Hematopoietic multipotent progenitor cell treated with erythropoietin and hydrocortisone succinate and interleukin-3 and kit ligand, for 8 days (in vitro differentiated cells): ENCODE measurements at regions not wholly inside any gene's neighbourhood (a gene's known extent, or its start where the extent isn't known, plus 50 kb on each side); places are given as distances from the start of the nearest gene placed in this dataset.
A peak's percentile ranks its signal among the peaks of the same experiment; 100 is the strongest.
"Not testable (repeated sequence)": the region's sequence is repeated elsewhere in the genome, so short reads cannot be mapped to it uniquely, and the experiment has no call there.

ENCODE experiments used
- DNase-seq: peaks from one replicate; pipeline ENCODE4 v3.0.0-alpha.2; 2015

DNA sequence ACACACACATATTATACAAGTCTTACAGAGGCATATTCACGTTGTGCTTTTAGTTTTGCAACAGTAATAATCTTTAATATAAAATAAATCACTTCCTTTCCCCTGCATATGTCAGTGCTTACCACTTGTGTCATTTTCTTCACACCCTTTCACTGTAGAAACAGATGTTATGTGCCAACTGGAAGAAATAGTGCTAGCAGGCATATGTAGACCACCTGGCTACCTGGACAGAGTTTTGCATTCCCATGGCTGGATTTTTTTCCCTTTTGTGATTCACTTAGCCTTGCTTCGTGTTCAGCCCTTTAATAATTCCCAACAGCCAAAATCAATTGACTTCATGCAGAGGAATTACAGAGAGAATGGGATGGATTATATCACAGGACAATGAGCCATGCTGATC lies 399.1 kb upstream of the SPRY2 start:
- no peak for DNase-seq

DNA sequence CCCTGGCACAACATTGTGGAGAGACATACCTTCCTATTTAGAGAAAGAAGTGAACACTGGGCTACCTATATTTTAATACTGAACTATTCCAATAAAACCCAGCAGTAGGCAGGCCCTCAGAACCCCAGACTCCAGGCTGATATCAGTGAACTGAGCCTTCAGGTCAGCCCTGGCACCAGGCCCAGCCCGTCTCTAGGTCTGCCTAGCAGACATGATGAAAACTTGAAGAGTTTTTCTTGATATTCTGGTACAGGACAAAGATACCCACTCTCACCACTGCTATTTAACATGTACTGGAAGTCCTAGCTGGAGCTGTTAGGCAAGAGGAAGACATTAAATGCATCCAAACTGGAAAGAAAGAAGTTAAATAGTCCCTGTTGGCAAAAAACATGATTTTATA lies 396.6 kb upstream of the SPRY2 start:
- no peak for DNase-seq

DNA sequence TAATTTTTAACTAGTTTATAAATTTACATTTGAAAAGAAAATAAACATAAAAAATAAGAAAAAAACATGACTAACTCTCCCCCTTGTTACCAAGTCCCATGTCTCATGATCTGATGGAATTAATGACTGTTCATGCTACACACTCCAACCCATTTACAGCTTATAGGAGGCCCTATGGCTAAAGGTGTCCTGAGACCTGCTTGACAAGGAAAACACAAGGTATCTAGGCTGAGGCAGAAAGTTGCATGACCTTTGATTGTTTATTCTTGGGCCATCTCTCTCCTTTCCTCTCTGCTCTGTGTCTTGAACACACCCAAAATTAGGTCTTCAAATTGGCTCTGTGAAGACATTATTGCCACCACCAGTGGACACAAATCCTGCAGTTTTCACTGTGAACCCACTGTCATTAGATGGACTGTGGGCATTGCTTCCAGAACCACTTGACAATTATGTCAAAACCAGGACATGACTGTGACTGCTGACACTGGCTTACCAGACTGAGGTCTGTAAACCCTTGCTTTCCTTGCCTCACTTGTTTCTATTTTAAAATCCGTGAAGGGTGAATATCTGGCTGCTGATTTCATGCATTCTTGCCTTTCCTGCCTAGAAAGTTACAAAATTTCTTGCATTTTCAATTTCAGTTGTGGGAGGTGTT lies 386.5 kb upstream of the SPRY2 start:
- no peak for DNase-seq

DNA sequence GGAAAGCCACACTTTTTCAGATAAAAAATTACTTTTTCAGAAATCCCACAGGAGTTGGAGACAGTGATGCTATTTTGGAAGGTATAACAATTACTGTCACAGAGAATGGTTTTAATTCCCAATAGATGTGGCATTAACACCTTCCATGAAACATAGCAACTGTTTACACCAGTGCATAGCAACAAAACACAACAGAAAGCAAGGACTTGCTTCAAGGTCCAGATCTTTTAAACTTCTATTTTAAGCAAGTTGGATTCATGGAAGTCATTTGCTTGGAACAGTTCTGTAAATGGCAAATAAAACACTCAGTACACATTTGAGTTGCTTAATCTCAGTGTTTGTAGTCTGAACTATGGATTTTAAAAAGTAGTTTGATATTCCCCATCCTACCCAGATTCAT lies 385.9 kb upstream of the SPRY2 start:
- no peak for DNase-seq

DNA sequence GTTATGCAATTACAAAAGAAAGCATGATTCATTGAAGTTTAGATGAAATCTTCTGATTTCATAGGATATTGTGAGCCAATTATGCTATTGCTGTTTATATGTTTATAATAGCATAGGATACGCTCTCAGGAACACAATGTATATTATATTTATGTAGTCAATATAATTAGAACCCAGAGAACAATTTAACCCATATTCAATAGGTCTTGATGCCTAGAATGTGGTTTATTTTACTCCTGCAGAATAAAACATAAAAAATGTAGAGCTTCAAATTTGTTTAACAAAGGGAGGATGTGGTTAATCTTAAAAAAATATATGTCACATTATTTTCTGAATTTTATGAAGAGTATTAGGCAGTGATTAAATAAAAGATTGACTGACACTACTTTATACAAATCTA lies 380.8 kb upstream of the SPRY2 start:
- DNase-seq, result no peak

DNA sequence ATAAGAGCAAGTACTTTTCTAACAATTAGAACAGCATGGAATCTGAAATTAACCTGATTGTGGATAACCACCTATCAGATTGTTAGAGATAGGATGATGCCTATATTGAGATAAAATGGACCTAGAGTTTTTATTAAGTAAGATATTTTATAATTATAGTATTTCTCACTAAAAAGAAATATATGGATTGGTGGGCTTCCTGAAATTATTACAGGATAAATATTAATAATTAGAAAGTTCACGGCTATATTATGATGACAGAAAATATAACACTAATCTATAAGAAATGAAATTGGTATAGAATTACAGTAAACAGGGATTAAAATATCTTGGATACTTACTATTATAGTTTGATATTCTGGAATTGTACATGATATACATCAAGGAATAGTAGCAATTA lies 378.0 kb upstream of the SPRY2 start:
- no peak for DNase-seq

DNA sequence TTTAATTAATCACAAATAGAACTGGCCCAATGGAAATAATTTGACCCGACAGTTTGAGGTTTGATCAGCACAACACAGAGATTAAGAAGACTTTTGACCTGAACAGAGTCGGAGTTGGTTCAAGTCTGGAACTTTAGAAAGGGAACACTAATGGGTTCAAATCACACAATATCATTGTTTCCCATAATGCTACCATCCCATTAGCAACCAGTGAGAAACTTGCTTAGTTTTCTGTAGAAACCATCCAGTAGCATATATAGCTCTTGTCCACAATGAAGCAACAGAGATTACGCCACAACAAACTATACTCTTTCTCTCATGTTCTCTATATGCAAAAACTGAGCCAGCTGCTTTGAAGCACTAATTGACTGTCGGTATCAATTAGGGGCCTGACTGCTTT lies 376.9 kb upstream of the SPRY2 start:
- no peak for DNase-seq

DNA sequence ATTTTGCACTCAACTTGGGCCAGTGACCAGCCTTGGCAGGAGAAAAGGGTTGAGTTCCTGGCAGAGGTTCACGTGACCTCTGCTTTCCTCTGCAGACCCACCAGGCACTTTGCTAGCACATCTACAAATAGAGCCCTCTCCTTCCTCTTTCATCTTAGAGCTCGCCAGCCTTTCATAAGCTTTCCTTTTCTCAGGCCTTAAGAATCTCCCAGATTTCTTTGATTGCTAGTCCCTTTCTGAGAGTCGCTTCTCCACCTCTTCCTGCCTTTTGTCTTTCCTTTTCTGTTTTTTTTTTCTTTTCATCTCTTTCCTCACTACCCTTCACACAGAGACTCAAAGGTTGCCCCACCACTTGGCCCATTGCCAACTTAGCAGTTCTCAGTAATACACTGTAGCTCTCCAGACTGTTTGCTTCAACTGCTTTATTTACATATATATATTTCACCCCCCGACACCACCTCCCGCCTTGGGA lies 375.7 kb upstream of the SPRY2 start:
- DNase-seq, result peak; percentile 6

DNA sequence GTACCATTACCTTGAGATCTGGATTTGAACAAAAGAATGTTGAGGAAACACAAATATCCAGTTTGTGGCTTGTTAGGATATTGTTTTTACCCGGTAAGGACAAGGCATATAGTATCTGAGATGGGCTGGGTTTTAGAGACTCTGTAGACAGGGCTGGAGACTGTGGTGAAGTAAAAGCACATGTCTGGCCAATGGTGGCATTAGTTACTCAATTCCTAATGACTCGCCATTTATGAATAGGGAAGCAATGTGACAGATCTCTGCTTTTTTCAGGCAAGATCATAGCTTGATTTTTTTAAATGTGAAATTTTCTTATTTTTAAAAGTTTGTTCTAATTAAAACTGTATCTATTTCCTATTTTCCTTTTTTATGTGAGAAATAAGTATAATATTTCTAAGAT lies 371.1 kb upstream of the SPRY2 start:
- DNase-seq, result no peak

DNA sequence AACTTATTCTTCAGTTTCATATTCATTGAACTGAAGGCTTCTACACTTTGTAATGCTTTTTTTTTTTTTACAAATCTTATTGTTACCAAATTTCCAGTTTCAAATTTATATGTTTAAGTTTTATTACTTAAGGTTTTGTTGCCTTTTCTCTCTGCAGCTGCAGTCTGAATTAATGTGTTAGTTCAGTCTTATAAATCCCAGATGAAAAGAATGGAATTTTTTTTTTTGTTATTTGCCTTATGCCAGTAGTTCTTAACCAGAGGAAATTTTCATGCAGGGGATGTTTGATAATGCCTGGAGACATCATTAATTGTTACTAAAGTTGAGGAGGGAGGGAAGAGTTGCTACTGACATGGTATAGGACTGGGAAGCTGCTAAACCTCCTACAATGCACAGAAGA lies 367.9 kb upstream of the SPRY2 start:
- DNase-seq, result no peak

DNA sequence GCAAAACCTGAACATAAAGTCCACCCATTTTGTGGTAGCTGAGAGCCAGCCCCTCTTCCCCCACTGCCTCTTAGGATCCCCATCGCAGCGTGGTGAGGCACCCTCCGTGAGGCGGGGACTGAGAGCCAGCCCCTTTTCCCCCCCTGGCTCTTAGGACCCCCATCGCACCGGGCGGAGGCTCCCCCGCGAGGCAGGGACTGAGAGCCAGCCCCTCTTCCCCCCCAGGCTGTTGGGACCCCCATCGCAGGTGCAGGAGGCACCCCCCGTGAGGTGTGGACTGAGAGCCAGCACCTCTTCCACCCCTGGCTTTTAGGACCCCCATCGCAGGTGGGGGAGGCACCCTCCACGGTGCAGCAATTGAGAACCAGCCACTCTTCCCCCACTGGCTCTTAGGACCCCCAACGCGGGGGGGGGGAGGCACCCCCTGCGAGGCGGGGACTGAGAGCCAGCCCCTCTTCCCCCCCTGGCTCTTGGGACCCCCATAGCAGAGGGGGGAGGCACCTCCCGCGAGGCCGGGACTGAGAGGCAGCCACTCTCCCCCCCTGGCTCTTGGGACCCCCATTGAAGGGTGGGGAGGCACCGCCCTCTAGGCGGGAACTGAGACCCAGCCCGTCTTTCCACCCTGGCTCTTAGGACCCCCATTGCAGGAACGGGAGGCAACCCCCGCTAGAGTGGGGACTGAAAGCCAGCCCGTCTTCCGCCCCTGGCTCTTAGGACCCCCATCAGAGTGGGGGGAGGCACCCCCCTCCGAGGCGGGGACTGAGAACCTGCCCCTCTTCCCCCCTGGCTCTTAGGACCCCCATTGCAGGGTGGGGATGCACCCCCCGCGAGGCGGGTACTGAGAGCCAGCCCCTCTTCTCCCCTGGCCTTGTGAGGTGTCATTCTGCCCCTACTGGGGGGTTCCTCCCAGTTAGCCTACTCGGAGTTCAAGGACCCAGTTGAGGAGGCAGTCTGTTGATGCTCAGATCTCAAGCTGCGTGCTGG lies 366.4 kb upstream of the SPRY2 start:
- no peak for DNase-seq

DNA sequence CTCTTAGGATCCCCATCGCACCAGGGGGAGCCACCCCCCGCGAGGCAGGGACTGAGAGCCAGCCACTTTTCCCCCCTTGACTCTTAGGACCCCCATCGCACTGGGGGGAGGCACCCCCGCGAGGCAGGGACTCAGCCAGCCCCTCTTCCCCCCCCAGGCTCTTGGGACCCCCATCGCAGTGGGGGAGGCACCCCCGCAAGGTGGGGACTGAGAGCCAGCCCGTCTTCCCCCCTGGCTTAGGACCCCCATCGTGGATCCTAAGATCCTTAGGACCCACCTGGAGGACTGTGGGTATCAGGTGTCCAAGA lies 365.2 kb upstream of the SPRY2 start:
- DNase-seq, result no peak

DNA sequence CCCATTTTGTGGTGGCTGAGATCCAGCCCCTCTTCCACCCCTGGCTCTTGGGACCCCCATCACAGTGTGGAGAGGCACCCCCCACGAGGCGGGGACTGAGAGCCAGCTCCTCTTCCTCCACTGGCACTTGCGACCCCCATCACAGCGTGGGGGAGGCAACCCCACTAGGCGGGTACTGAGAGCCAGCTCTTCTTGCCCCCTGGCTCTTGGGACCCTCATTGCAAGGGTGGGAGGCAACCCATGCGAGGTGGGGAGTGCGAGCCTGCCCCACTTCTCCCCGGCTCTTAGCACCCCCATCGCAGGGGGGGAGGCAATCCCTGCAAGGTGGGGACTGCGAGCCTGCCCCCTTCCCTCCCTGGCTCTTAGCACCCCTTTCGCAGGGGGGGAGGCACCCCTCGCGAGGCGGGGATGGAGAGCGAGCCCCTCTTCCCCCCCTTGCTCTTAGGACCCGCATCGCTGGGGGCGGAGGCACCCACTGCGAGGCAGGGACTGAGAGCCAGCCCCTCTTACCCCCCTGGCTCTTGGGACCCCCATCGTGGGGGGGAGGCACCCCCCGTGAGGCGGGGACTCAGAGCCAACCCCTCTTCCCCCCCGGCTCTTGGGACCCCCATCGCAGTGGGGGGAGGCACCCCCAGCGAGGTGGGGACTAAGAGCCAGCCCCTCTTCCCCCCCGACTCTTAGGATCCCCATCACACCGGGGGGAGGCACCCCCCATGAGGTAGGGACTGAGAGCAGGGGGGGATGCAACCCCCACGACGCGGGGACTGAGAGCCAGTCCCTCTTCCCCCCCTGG lies 364.6 kb upstream of the SPRY2 start:
- DNase-seq, result no peak

DNA sequence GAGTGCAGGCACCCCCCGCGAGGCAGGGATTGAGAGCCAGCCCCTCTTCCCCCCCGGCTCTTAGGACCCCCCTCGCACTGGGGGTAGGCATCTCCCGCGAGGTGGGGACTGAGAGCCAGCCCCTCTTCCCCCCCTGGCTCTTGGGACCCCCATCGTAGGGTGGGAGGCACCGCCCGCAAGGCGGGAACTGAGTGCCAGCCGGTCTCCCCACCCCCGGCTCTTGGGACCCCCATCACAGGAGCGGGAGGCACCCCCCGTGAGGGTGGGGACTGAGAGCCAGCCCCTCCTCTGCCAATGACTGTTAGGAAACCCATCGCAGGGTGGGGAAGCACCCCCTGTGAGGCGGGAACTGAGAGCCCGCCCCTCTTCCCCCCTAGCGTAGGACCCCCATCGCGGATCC lies 363.4 kb upstream of the SPRY2 start:
- DNase-seq, result no peak

DNA sequence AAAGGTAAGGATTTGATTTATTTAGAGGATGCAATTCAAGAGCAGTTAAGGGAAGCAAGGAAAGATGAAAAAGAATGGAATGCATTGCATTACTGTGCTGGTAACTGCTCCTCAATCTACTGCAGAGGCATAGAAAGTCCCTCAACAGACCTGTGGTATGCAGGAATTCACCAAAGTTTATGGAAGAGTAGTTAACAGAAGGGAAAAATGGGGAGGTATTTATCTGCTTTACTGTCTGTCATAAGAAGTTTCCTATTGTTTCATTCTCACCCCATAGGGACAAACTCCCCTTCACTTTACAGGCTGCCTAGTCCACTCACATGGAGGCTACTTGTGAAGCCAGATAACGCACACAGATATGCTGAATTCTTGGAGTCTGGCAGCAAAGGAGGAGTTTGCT lies 354.9 kb upstream of the SPRY2 start:
- DNase-seq, result no peak

DNA sequence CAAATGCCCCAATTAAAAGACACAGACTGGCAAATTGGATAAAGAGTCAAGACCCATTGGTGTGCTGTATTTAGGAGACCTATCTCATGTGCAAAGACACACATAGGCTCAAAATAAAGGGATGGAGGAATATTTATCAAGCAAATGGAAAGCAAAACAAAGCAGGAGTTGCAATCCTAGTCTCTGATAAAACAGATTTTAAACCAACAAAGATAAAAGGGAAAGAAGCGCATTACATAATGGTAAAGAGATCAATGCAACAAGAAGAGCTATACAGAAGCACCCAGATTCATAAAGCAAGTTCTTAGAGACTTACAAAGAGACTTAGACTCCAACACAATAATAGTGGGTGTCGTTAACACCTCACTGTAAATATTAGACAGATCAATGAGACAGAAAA lies 350.9 kb upstream of the SPRY2 start:
- not testable (repeated sequence) for DNase-seq

DNA sequence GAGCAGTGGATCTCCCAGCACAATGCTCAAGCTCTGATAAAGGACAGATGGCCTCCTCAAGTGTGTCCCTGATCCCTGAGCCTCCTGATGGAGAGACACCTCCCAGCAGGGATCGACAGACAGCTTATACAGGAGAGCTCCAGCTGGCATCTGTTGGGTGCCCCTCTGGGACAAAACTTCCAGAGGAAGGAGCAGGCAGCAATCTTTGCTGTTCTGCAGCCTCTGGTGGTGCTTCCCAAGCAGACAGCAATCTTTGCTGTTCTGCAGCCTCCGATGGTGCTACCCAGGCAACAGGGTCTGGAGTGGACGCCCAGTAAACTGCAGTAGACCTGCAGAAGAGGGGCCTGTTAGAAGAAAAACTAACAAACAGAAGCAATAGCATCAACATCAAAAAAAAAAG lies 349.3 kb upstream of the SPRY2 start:
- no peak for DNase-seq

DNA sequence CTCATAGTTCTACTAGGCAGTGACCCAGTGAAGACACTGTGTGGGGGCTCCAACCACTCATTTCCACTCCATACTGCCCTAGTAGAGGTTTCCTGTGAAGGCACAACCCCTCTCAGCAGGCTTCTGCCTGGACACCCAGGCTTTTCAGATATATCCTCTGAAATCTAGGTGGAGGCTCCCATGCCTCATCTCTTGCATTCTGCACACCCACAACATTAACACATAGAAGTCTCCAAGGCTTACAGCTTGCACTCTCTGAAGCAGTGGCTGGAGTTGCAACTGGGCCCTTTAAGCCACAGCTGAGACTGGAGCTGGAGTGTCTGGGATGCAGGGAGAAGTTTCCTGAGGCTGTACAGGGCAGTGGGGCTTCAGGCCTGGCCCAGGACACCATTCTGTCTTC lies 347.7 kb upstream of the SPRY2 start:
- DNase-seq, result no peak

DNA sequence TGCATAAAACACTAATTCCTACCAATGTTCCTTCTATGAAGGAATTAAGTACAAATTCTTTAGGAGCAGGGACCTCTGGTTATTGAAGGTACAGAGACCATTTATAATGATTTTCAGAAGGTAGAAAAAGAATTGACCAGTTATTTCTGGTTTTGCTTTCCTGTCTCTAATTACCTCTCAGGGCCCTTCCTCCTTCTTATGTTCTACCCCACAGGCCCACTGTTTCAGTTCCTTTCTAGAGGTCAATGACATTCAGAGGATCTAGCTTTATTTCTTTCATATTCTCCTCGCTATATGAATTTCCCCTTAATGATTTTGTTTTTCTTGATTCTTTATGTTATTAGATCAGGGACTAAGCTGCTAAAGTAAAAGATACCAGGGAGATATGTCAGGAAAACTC lies 345.0 kb upstream of the SPRY2 start:
- DNase-seq, result no peak

DNA sequence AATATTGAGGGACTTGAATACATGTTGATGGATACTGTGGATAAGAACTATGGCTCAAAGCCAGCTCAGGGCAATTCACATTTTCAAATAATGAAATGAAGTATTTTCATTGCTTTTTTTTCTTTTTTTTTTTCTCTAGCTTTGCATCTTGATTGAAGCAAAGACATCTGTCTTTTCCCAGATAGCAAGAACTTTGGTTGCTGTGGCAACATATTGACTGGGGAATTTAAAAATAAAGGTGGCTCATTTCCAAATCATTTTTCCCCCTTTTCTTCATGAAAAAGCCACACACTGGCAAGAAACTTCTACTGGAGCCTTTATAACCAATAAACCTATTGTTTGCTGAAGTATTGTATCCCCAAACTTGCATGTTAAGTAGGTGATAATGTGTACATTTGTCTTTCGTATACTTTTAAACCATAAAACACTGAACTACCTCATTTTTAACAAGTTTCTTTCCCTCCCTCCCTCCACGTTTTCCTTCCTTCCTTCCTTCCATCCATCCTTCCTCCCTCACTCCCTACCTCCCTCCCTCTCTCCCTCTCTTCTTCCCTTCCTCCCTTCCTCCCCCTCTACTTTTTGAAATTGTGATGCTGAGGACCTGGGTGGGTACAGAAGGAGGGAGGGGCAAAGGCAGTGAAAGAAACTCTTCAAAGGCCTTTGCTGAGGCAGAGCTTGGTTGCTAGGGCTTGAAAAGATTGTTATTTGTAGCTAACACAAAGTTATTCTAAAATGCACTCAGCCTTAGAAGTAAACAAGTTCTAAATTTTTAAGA lies 343.5 kb upstream of the SPRY2 start:
- DNase-seq, result no peak

DNA sequence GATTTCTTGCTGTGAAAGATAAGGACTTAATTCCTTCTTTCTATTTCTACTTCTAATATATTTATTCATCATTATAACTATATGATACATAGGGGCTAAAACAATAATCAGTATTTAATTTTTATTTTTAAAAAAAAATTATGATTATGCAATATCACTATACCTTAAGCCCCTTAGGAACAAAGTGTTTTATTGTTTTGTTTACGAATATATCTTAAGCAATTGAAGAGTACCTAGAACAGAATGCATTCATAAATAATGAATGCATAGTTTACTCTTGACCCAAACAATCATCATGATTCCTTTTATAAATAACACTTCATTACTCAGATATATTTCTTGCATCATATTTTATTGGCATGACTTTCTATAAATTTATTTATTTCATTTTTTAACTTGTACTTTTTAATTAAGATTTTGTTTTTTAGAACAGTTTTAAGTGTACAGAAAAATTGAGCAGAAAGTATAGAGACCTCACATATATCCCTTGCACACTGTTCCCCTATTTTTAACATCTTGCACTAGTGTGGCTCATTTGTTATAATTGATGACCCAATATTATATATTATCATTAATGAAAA lies 339.9 kb upstream of the SPRY2 start:
- no peak for DNase-seq

DNA sequence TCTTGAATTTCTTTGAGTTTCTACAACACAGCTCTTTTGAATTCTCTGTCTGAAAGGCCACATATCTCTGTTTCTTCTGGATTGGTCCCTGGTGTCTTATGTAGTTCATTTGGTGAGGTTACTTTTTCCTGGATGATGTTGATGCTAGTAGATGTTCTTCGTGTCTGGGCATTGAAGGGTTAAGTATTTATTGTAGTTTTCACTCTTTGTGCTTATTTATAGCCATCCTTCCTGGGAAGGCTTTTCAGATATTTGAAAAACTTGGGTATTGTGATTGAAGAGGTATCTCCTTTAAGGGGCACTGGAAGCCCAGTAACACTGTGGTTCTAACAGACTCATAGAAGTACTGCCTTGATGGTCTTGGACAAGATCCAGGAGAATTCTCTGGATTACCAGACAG lies 338.5 kb upstream of the SPRY2 start:
- no peak for DNase-seq

DNA sequence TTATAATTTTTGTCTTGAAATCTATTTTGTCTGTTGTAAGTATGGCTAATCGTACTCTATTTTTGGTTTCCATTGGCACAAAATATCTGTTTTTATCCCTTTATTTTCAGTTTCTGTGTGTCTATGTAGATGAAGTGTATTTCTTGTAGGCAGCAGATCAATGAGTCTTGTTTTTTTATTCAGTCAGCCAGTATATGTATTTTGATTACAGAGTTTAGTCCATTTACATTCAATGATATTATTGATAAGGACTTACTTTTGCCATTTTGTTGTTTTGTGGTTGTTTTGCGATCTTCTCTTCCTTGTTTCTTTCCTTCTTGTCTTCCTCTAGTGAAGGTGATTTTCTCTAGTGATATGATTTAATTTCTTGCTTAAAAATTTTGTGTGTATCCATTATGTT lies 336.3 kb upstream of the SPRY2 start:
- no peak for DNase-seq
